Astrocyte of the spinal cord (primary cell): ENCODE measurements at regions not wholly inside any gene's neighbourhood (a gene's known extent, or its start where the extent isn't known, plus 50 kb on each side); places are given as distances from the start of the nearest gene placed in this dataset.
"Not testable (repeated sequence)": the region's sequence is repeated elsewhere in the genome, so short reads cannot be mapped to it uniquely, and the experiment has no call there.

ENCODE experiments used
- DNase-seq: peaks from one replicate; pipeline ENCODE4 v3.0.0; 2011; ENCODE audit warnings: low read depth, low spot score
- H3K4me3 ChIP-seq: 2 replicates; pipeline ENCODE4 v1.5.1; 2011; ENCODE audit warnings: low read depth, mild to moderate bottlenecking, low read length, moderate library complexity
- in situ Hi-C: cut with HindIII; loops from 2 replicates; pipeline ENCODE4 v1.10.0; 2017; ENCODE audit warnings: low sequenced_read_pairs
- TF ChIP-seq, protein P1 (sequence below): IDR thresholded peaks from 2 replicates; pipeline ENCODE4 v1.5.1; 2012; ENCODE audit warnings: low read depth, mild to moderate bottlenecking, low read length, inconsistent platforms

DNA sequence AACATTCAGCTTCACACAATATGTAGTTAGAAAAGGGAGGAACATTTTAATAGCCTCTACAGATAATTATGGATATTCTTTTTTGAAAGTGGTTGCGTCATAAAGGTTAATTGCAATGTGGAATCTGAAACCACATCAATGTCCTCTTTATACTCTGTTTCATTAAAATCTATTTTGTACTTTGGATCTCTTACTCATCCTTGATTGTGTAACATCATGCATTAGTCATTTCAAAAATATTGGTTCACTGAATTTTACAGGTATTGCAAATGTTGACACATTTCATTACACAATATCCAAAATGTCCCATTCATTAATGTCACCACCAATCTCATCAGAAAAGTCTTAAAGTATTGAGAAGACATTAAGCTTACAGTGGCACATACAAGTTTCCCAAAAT, 62.7 kb upstream of the USP9X start:
- no peak overlapping the region for H3K4me3 ChIP-seq
- DNase-seq, result no peak
- TF ChIP-seq, protein P1, sequence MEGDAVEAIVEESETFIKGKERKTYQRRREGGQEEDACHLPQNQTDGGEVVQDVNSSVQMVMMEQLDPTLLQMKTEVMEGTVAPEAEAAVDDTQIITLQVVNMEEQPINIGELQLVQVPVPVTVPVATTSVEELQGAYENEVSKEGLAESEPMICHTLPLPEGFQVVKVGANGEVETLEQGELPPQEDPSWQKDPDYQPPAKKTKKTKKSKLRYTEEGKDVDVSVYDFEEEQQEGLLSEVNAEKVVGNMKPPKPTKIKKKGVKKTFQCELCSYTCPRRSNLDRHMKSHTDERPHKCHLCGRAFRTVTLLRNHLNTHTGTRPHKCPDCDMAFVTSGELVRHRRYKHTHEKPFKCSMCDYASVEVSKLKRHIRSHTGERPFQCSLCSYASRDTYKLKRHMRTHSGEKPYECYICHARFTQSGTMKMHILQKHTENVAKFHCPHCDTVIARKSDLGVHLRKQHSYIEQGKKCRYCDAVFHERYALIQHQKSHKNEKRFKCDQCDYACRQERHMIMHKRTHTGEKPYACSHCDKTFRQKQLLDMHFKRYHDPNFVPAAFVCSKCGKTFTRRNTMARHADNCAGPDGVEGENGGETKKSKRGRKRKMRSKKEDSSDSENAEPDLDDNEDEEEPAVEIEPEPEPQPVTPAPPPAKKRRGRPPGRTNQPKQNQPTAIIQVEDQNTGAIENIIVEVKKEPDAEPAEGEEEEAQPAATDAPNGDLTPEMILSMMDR, result no peak
- in situ Hi-C loops, result no loop called here

DNA sequence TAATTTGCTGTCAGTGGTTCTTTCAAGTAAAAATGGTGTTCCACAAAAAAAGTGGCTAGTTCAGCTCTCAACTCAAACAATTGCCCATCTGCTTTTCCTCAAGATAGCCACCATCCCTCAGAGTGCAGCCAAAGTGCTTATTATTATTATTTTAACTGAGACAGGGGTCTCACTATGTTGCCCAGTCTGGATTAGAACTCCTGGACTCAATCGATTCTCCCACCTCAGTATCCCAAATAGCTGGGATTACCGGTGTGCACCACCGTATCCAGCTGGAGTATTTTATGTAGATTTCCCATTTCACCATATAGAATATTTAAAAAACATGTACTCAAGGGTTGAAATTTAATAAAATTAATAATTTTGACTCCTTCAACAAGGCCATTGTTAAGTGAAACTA, 62.1 kb upstream of the USP9X start:
- DNase-seq, result no peak
- TF ChIP-seq, protein P1, result no peak
- in situ Hi-C loops, result no loop called here
- H3K4me3 ChIP-seq, result no peak overlapping the region

DNA sequence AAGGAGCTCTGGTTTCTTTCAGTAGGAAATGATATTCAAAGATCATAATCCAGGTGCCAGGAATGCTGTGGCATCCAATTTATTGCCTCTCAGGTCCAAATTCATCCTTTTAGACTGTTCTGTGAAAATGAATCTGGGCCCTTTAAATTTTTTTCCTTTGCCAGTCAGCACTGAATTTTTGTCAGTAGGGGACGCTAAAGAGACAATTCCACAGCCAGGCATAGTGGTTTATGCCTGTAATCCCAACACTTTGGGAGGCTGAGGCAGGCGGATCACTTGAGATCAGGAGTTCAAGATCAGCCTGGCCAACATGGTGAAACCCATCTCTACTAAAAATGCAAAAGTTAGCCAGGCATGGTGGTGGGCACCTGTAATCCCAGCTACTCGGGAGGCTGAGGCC, 60.9 kb upstream of the USP9X start:
- H3K4me3 ChIP-seq, in situ Hi-C loops, DNase-seq: not testable (repeated sequence)

DNA sequence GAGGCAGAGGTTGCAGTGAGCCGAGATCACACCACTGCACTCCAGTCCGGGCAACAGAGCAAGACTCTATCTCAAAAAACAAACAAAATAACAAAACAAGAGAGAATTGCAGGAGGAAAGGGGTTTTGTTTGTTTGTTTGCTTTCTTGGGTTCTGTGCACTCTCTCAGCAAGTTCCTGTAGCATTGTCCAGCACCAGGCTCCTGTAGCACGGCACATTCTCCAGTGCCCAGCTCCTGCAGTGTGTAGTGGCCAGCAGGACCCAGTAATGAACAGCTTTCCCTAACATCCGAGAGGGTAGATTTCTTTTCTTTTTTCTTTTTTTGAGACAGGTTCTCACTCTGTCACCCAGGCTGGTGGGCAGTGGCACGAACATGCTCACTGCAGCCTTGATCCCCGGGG, 60.5 kb upstream of the USP9X start:
- in situ Hi-C loops, result no loop called here
- TF ChIP-seq, protein P1, result no peak
- no peak overlapping the region for H3K4me3 ChIP-seq
- no peak for DNase-seq

DNA sequence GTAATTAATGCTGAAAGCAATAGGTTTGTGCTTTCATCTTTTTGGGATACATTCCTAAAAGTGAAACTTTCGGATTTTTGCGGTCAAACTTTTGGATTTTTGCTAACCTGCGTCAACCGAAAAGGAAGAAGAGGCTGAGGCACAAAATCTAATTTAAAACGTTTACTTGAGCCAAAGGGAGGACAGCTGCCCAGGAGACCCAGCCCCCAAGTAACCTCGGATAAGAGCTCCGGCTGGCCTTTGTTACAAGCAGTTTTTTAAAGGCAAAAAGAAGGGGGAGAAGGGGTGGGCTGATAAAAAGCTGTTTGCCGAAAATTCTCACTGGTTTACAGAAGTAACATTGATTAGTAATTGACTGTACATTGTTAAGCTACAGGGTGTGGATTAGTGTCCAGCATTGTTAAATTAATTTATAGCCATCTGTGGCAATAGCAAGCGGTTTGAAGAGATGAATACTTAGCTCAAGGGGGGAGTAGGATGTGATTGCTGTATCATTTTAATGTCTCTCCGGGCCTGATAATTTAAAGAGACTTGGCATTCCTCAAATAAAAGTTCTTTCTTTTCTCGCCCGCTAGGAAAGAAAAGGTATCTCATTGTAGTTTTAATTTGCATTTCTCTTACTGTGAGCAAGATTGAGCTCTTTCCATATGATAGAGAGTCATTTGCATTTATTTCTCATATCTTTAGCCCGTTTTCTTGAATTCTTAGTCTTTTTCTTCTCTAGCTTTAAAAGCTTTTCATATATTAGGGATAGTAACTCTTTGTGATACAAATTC, 59.1 kb upstream of the USP9X start:
- in situ Hi-C loops, result no loop called here
- DNase-seq, result no peak
- TF ChIP-seq, protein P1, result no peak
- no peak overlapping the region for H3K4me3 ChIP-seq

DNA sequence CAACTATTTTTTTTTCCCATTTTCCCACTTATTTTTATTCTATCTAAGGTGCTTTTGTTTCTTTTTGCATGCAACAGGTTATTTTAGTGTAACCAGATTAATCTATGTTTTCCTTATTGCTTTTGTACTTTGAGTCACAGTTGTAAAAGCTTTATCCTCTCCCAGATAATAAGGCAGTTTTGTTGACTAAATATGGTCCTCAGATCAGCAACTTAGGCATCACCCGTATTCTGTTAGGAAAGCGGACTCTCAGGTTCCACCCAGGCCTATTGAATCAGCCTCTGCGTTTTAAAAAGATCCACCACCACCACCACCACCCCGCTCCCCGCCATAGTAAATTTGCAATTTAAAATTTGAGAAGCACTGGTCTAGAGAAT, 58.6 kb upstream of the USP9X start:
- TF ChIP-seq, protein P1, result no peak
- in situ Hi-C loops, result no loop called here
- H3K4me3 ChIP-seq, result no peak overlapping the region
- DNase-seq, result no peak

DNA sequence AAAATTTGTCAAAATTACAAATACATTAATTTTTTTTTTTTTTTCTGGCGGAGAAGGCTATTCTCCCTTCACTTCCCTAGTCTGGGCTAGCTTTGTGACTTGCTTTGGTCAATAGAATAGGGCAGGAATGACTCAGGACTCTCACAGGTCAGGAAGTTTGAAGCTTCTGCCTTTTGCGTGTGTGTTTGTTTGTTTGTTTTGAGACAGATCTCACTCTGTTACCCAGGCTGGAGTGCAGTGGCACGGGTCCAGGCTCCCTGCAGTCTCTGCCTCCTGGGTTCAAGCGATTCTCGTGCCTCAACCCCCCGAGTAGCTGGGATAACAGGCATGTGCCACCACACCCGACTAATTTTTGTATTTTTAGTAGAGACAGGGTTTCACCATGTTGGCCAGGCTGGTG, 55.9 kb upstream of the USP9X start:
- no peak for DNase-seq
- no peak overlapping the region for H3K4me3 ChIP-seq
- TF ChIP-seq, protein P1, result no peak
- in situ Hi-C loops, result no loop called here
